ENCODE measurements at regions not wholly inside any gene's neighbourhood (a gene's known extent, or its start where the extent isn't known, plus 50 kb on each side); places are given as distances from the start of the nearest gene placed in this dataset.
A peak's percentile ranks its signal among the peaks of the same experiment; 100 is the strongest.
"Not testable (repeated sequence)": the region's sequence is repeated elsewhere in the genome, so short reads cannot be mapped to it uniquely, and the experiment has no call there.

DNA sequence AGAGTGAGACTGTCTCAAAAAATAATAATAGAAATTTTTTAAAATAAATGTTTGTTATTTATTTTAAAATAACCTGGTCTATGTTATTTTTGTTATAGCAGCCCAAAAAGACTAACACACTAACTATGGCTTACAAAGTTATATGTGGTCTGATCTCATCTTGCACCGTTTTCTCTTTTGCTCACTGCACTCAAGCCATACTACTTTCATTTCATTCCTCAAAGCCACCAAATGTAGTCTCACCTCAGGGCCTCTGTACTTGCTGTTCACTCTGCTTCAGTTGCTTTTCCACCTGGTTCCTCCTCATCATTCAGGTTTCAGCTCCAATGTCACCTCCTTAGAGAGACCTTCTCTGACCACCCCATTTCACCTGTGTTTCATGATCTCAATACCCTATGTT, 55.2 kb upstream of the MDM1 start:
- DNase-seq = no peak

DNA sequence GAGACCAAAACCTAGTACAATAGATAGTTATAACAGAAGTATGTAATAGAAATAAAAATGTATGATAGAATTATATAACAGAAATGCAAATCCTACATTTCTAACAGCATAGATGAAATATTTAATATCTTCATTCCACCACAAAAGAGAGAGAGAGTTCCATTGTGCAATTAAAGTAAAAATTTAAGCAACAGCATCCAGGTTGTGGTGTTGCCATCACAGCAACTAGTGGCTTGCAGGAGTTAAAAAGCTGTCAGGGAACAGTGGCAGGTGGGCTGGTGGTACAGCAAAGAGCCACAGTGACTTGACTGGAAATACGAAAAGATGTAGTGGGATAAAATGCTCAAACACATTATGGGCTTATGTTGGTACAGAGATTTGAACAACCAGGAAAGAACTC, 57.1 kb upstream of the MDM1 start:
- no peak for DNase-seq

DNA sequence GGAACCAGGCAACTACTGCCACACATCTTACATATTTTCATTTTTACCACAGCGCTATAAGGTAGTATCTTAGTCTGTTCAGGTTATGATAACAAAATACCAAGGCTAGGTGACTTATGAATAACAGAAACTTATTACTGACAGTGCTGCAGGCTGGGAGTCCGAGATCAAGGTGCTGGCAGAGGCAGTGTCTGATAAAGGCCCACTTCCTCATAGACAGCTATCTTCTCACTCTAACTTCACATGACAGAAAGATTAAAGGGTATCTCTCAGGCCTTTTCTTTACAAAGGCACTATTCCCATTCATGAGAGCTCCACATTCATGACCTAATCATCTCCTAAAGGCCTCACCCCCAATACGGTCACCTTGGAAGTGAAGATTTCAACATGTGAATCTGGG, 59.8 kb upstream of the MDM1 start:
- no peak for DNase-seq

DNA sequence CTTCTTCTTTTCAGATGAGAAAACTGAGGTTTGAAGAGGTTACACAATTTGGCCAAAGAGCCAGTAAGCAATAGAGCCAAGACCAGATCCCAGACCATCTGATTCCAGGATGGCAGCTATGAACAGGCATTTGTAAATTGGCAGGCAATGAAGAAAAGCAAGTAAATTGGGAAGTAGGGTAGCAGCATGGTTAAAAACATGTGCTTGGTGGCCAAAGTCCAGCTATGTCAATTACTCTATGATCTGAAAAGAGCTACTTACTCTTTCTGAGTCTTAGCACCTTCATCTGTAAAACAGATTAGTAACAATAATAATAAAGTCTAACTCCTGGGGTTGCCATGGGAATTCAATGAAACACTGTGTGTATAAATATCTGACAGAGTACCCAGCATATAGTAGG, 60.2 kb upstream of the MDM1 start:
- DNase-seq = no peak

DNA sequence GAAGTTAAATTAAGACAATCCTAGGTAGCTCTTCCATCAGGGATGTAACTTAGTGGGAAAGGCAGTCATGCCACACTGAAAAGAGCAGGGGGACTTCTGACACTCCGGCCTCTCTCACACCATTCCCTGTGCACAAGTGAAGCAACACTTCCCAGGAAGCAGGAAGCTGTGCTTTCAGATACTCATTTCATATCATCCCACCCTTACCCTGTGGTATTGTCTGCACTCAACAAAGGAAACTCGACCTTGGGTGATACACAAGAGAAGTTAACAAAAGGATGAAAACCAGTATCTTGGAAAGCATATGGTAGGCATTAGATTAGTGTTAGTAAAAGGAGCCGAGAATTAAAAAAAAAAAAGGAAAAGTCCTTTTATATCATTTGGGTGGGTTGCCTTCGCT, 61.3 kb upstream of the MDM1 start:
- no peak for DNase-seq

DNA sequence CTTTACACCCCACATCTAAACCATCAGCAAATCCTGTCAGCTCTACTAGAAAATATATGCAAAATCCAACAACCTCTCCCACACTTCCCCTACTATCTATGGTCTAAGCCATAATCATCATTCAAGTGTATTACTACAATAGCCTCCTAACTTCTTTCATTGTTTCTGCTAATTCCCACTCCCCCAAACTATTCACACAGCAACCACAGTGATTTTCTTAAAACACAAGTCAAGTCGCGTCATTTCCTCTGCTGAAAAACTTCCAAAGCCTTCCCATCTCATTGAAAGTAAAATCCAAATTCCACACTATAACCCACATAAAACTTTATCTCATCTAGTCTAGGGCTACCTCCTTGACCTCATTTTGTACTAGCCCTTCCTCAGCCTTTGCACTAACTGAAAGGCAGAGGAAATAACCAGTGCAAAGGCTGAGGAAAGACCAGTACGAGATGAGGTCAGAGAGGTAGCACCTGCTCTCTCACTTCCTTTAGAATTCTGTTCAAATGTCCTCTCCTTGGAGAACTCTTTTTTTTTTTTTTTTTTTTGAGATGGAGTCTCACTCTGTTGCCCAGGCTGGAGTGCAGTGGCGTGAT, 65.5 kb upstream of the MDM1 start:
- no peak for DNase-seq

DNA sequence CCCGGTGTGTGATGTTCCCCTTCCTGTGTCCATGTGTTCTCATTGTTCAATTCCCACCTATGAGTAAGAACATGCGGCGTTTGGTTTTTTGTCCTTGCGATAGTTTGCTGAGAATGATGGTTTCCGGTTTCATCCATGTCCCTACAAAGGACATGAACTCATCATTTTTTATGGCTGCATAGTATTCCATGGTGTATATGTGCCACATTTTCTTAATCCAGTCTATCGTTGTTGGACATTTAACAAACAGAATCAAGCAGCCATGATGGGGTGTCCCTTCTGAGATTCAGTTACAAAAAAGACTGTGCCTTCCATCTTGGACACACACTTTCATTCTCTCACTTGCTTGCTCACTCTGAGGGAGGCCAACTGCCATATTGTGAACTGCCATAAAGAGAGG, 66.5 kb upstream of the MDM1 start:
- DNase-seq = not testable (repeated sequence)

DNA sequence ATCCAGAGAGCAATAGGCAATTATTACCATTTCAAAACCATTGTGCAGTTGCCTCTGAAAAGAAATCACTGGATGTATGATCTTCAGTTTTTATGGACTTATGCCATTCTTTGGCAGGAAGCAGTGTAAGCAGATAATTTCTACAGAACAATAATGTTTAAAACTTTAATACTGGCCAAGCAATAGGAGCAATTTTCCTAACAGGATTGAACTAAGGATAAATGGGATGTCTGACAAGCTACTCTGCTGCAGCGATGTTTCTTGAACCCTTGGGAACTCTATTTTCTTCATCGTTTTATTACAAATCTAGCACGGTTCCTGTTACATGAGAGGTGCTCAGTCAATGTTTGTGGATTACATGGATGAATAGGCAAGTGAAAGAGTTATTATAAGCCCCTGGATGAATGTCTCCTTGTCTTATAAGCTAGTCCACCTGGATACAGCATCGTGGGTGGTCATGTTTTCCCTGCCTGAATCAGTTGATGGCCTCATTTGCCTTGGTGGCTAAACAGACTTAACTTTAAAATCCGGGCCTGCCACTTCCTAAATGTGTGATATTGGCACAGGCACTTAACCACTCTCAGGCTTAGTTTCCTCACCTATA, 68.2 kb upstream of the MDM1 start:
- no peak for DNase-seq

DNA sequence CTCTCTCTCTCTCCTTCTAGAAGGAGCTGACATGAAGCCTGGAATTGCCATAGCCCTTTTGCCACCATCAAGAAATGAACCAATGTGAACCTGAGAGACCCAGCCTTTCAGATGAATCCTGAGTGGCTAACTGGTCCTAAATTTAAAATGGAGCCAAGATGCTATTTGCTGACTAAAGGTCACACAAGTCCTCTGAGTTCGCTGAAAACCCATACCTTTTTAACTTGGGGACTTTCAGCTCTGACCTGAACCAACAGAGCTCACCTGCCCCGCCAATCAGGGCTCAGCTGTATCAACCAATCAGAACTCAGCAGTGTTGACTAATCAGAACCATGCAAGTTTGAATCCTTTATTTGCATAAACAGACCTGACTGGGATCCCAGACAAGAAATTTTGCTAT, 70.3 kb upstream of the MDM1 start:
- DNase-seq = no peak

DNA sequence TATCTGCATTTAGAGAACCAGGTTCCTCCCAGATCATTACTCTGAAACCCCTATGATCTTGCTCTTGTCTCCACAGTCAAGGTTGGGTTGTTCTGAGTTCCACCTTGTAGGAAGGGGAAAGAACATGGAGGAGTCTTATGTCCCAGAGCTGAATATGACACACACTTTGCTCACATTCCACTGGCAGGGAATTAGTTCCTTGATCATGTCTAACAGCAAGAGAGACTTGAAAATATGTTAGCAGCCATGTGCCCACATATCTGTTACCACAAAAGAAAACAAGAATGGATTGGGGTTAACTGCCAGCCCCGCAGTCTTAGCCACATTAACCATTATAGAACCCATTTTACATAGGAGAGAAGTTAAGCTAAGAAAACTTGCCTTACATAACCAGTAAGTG, 71.1 kb upstream of the MDM1 start:
- no peak for DNase-seq

DNA sequence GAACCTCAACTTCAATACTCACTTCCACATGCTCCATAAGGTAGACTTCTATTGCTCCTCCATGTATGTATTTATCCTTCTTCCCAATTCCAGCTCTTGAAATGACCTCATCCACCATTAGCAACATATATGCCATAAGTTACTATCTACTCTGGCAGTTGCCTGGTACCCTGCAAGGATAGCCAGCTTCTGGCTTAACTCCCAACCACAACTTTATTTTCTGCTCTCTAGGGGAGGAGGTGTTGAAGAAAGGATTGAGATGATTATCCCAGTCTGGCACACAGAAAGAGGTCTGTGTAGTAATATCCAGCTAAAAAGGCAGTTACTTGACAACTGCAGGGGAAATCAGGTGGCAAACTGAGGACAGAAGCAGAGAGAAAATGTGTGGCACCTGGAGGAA, 71.5 kb upstream of the MDM1 start:
- no peak for DNase-seq

DNA sequence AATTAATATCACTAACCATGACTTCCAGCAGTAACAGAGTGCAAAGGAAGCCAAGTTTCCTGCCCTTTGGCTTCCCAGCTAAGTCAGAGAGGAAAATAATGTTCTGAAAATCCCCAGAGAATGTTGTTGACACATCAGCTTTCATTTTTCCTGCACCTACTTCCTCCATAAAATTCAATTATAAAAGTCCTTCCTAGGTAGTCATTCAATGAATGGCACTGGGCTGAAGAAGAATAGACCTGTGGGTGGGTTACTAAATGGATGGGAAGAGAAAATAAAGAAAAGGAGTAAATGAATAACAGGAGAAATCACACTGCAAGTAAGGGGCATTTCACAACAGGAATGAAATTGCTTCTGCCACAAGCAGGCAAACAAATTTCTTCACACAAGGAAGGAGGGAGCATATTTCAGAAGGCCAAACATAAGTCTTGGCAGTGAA, 73.2 kb upstream of the MDM1 start:
- DNase-seq = no peak

DNA sequence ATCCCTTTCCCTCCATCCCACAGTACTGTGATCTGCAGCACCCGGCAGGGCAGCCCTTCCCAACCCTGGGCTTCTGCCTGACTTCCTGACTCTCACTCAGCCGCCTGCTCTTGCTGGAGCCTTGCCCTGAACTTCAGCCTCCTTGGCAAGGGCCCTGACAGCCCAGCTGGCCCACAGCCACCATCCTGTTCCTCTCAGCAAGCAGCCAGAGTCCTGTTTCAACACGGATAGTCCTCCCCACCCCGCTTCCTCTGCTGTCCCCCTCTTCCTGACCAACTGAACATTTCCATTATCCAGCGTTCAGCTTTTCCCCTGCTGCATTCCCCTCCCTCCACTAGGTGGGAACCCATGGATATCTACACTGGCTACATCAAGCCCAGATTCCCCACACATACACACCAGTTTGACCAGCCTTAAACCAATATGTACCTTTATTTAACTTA, 74.0 kb upstream of the MDM1 start:
- peak; percentile 93 for DNase-seq

DNA sequence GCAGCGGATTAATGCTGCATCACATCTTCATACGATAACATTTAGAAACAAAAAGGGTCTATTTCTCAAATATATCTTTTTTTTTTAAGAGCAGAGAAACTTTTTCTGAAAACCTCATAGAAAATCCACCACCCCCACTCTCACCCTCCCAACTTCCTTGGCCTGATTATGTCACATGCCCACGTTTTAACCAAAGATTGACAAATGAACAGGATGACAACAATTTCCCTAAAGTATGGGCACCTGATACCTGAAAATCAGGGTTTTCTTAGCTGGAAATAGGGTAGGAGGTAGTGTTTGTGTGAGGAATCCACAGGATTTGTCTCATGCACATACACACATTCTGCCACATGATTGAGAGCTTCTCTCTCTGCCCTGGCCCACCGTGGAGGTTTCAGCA, 74.7 kb upstream of the MDM1 start:
- DNase-seq = no peak

DNA sequence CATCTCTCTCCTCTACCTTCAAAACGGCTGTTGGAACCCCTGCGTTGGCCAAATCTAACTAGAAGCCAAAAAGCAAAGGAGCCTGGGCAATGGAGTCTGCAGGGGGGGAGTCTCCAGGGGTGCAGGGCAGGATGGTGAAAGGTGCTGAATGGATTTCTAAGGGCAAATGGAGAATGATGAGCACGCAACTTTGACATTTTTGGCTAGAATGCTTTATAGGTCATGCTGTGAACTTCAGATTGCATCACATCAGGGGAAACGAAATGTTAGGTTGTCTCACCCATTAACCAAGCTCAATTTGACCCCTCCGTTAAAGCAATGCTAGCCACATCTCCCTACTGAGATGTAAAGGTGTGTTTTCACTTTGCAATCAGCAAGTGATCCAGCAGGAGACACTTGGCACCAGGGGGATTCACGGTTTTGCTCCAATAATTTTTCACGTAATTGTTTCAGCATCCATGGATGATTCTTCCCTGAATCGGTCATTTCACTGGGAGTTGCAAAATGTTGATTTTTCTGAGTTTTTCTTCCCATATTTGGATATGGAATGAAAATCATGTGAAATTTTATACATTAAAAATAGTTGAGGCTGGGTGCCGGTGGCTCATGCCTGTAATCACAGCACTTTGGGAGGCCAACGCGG, 78.0 kb upstream of the MDM1 start:
- DNase-seq = no peak

DNA sequence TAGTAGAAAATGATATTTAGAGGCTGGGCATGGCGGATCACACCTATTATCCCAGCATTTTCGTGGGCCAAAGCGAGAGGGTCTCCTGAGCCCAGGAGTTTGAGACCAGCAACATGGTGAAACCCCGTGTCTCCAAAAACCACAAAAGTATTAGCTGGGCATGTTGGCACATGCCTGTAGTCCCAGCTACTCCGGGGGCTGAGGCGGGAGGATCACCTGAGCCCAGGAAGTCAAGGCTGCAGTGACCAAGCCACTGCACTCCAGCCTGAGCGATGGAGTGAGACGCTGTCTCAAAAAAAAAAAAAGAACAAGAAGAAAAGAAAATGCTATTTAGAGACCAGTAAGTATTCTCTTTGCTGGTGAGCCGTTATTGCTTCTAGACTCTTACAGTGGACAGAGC, 79.2 kb upstream of the MDM1 start:
- DNase-seq = no peak

DNA sequence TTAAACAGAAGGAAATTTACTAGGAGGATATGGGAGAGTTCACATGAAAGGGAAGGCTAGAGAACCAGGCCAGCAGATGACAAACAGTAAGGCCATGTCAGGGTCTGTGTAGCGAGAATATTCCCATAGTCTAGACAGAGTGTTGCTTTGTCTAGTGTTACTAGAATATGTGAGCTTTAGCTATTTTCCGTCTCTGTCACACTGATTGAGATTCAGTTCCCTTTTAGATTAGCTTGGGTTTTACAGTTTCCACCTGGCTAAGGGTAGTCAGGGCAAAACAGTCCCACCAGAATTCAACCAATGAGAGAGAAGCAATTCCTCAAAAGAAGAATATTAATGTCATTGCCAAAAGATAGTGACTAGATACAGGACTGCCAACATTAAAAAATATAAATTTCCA, 82.8 kb upstream of the MDM1 start:
- no peak for DNase-seq

DNA sequence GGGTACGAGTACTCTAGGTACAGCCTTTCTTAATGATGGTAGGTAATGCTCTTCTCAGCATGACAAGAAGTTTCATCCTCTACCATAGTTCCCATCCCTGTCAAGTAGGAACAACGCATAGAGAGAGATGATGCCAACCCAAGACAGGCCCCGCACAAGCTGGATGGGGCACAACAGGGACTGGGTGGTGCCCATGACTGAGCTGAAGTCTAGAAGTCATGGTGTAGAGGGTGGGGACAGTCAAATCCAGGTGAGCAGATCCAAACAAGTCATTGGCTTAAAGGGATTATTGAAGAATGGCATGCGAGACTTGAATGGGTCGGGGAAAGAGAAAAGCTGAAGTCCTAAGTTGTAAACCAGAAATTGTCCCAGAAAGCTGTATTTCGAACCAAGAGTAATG, 84.2 kb upstream of the MDM1 start:
- no peak for DNase-seq

DNA sequence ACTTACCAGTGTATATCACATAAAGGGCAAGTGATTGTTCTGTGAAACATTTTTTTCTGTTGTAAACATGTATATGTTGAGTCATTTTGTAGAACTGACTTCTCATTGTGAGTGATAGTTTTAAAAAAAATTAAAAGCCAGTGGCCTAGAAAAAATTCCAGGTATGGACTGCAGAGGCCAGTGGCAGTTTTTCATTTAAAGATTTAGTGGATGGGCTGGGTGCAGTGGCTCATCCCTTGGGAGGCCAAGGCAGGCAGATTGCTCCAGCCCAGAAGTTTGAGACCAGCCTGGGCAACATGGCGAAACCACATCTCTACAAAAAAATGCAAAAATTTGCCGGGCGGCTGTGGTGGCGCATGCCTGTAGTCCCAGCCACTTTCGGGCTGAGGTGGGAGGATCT, 84.7 kb upstream of the MDM1 start:
- DNase-seq = no peak

DNA sequence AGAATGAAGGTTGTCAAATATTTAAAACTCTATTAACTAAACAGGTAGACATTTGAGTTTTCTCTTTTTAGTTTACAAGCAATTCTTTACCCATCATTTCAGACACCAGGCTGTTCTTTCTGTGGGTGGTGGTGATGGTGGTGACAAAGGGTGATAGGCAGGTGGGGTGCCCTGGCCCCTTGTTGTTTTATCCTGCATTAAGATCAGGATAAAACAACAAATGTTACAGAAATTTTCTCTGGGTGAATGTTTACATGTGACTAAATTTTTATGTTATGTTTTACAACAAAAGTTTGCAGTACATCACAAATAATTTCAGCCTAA, 85.9 kb upstream of the MDM1 start:
- no peak for DNase-seq

DNA sequence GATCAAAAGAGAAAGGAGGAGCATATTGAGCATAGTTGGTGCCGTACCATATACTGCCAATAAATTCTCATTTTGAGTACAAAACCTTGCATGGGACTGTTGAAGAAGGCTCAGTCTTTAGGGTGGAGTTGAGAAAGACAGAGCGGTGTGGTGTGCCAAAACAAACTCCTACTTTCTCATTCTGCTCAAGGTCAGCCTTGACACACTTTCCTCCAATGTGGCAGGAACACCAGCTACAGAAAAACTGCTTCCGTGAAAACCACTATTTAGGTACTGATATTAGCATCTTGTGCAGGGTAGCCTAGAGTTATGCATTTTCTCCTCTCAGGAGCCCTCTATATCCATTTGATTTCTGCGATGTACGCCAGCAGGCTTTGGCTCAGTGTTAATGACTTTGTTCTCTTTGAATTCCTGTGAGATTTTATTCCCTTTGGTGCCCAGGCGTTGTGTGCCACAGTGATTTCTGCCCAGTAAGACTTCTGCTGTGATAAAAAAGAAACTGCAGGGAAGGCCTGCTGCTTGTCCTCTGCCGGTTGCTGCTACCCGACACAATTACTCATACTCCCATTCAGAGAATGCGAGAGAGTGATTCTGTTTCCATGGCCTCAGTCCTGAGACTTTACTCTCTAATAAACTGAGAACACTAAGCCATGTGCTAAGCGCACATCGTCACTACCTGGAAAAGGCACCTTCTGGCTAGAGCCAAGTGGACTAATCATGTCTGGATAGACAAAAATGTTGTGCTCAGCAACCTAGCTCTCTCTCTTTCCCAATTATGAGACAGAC, 88.3 kb upstream of the MDM1 start:
- peak; percentile 41 for DNase-seq

DNA sequence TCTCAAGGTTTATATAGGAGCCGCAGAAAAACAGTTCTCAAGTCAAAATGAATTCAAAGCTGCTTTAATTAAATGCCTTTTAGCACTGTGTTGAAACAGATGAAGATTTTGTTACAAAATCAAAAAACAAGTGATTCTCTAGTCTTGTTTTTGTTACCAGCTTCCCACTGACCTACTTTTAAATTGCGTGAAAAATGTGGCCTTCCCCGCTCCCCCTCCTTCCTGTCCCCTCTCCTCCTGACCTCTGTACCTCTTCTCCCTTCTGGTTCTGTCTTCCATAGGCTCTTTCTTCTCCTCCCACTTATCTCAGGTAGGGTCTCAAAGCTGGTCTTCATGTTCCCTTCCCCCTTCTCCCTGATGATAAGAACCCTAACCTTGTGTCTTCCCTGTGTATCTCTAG, 90.0 kb upstream of the MDM1 start:
- no peak for DNase-seq

DNA sequence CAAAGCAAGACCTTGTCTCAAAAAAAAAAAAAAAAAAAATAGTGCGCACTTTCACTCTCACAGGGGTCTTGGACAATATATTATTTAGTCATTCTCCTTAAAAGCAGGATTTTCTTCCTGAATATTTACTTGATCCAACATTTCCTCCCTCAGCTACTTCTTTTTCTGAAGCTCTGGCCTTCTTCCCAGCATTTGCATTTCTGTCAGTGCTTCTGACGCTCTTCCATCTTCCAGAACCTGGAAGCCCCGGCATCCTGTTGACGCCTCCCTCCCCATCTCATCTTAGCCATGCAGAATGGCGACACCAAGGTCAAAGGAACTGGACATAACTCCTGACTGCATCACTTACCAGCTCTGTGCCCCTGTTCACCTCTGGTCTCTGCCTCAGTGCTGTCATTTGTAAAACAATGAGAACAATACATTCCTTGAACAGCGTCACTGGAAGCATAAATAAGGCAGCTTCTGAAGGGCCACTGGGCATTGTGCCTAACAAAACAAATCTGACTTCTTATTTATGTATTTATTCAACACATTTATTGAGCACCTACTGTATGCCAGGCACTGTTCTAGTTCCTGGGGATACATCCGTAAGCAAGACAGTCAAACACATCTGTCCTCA, 90.9 kb upstream of the MDM1 start:
- no peak for DNase-seq

DNA sequence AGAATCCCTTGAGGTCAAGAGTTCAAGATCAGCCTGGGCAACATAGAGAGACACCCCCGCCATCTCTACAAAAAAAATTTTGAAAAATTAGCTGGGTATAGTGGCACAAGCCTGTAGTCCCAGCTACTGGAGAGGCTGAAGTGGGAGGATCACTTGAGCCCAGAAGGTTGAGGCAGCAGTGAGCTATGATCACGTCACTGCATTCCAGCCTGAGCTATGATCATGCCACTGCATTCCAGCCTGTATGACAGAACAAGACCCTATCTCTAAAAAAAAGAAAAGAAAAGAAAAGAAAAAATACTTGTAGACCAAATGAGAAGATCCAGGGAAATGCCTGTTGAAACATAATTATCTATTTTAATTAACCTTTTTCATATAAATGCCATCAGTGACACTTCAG, 93.8 kb upstream of the MDM1 start:
- no peak for DNase-seq

Data from right hindlimb (tissue), 1 donor.